ENCODE measurements at regions not wholly inside any gene's neighbourhood (a gene's known extent, or its start where the extent isn't known, plus 50 kb on each side); places are given as distances from the start of the nearest gene placed in this dataset.

GRCh38 chr13:54989418-54989817, 1960.8 kb downstream of the OLFM4 start:
- TF ChIP-seq CTCF (IDR thresholded peaks at IDR 0.05; ENCODE audit: low read depth, low read length, missing control alignments) = no peak
- DNase-seq (ENCODE audit: low read depth) = no peak
- H3K4me3 ChIP-seq (ENCODE audit: low read depth, low read length) = no peak overlapping the region
- in situ Hi-C loops (cut with HindIII; ENCODE audit: low sequenced_read_pairs) = no loop called here

GRCh38 chr13:54999399-54999907, 1970.8 kb downstream of the OLFM4 start:
- no peak for TF ChIP-seq CTCF (IDR thresholded peaks at IDR 0.05; ENCODE audit: low read depth, low read length, missing control alignments)
- in situ Hi-C loops (cut with HindIII; ENCODE audit: low sequenced_read_pairs) = no loop called here
- no peak for DNase-seq (ENCODE audit: low read depth)
- H3K4me3 ChIP-seq (ENCODE audit: low read depth, low read length) = no peak overlapping the region

GRCh38 chr13:55000043-55000442, 1971.4 kb downstream of the OLFM4 start:
- DNase-seq (ENCODE audit: low read depth) = no peak
- no peak overlapping the region for H3K4me3 ChIP-seq (ENCODE audit: low read depth, low read length)
- in situ Hi-C loops (cut with HindIII; ENCODE audit: low sequenced_read_pairs) = no loop called here
- no peak for TF ChIP-seq CTCF (IDR thresholded peaks at IDR 0.05; ENCODE audit: low read depth, low read length, missing control alignments)

- DNase-seq (ENCODE audit: low read depth) = no peak
- in situ Hi-C loops (cut with HindIII; ENCODE audit: low sequenced_read_pairs) = no loop called here
- H3K4me3 ChIP-seq (ENCODE audit: low read depth, low read length) = no peak overlapping the region
- TF ChIP-seq CTCF (IDR thresholded peaks at IDR 0.05; ENCODE audit: low read depth, low read length, missing control alignments) = no peak
Observed at GRCh38 chr13:55000844-55001243, 1972.2 kb downstream of the OLFM4 start.

GRCh38 chr13:55001881-55002280, 1973.3 kb downstream of the OLFM4 start:
- in situ Hi-C loops (cut with HindIII; ENCODE audit: low sequenced_read_pairs) = no loop called here
- no peak for DNase-seq (ENCODE audit: low read depth)
- H3K4me3 ChIP-seq (ENCODE audit: low read depth, low read length) = no peak overlapping the region
- TF ChIP-seq CTCF (IDR thresholded peaks at IDR 0.05; ENCODE audit: low read depth, low read length, missing control alignments) = no peak

GRCh38 chr13:55007681-55008080, 1979.1 kb downstream of the OLFM4 start:
- DNase-seq (ENCODE audit: low read depth) = no peak
- in situ Hi-C loops (cut with HindIII; ENCODE audit: low sequenced_read_pairs) = no loop called here
- TF ChIP-seq CTCF (IDR thresholded peaks at IDR 0.05; ENCODE audit: low read depth, low read length, missing control alignments) = no peak
- H3K4me3 ChIP-seq (ENCODE audit: low read depth, low read length) = no peak overlapping the region

GRCh38 chr13:55013051-55013450, 1984.4 kb downstream of the OLFM4 start:
- H3K4me3 ChIP-seq (ENCODE audit: low read depth, low read length) = no peak overlapping the region
- in situ Hi-C loops (cut with HindIII; ENCODE audit: low sequenced_read_pairs) = no loop called here
- no peak for DNase-seq (ENCODE audit: low read depth)
- no peak for TF ChIP-seq CTCF (IDR thresholded peaks at IDR 0.05; ENCODE audit: low read depth, low read length, missing control alignments)
